HepG2 (cell line): ENCODE measurements at regions not wholly inside any gene's neighbourhood (a gene's known extent, or its start where the extent isn't known, plus 50 kb on each side); places are given as distances from the start of the nearest gene placed in this dataset.
A peak's percentile ranks its signal among the peaks of the same experiment; 100 is the strongest.

Experiments
- ATAC-seq: fragments of 200-7000 bp; cut with Tn5 transposase; 3 replicates; pipeline ENCODE4 v1.9.1; 2020; ENCODE audit warnings: mild to moderate bottlenecking, moderate library complexity
- BruUV-seq: library from RNA; stranded (reverse); fragments of 400-500 nt; replicated peaks from 2 replicates; lab custom pipeline; 2021; lab: Mats Ljungman, UMichigan
- CTCF ChIA-PET: fragments of 300-600 bp; formaldehyde crosslinking; extraction: SDS; loops from one replicate; lab custom pipeline; 2021; ENCODE audit warnings: low total read pairs, inconsistent platforms, low intra/inter-chr PET ratio; lab: Yijun Ruan, JAX
- POLR2A ChIA-PET: fragments of 350-600 bp; sonication (Branson Sonifier 250); formaldehyde crosslinking; loops from one replicate; lab custom pipeline; 2020; ENCODE audit warnings: antibody characterized with exemption, inconsistent platforms; lab: Yijun Ruan, JAX
- DNase-seq: peaks from one replicate; pipeline ENCODE4 v3.0.0-alpha.2; 2015; ENCODE audit warnings: low spot score
- FAIRE-seq: peaks from 3 replicates; lab custom pipeline; 2011; peaks lifted over from hg19 to GRCh38; lab: Jason Lieb, UNC
- H2AFZ ChIP-seq: one replicate; pipeline ENCODE4 v1.6.1; 2011; ENCODE audit warnings: low read length, inconsistent platforms
- H3K27ac ChIP-seq: fragments of 300-600 bp; 3 replicates; pipeline ENCODE4 v1.8.0; 2011; ENCODE audit warnings: mixed run types, mild to moderate bottlenecking, mixed read lengths, low read length, inconsistent platforms; ENCODE audit not compliant: insufficient read depth; ENCODE audit errors: extremely low read length
- H3K27me3 ChIP-seq, 2 experiments: fragments of 200-600 bp in 1 of 2; 2 replicates in 1 of 2; 3 replicates in 1 of 2; pipeline versions ENCODE4 v1.6.0 to v1.8.0; 2011; ENCODE audit warnings: low read length in 2 of 2, mild to moderate bottlenecking in 2 of 2, moderate library complexity in 2 of 2, inconsistent platforms in 1 of 2; ENCODE audit not compliant: insufficient read depth in 2 of 2, control insufficient read depth in 1 of 2
- H3K36me3 ChIP-seq, 2 experiments: fragments of 200-600 bp in 1 of 2; replicated peaks in 1 of 2; 2 replicates in 1 of 2; 3 replicates in 1 of 2; pipeline versions ENCODE4 v1.5.1 to v1.8.0; 2011; ENCODE audit warnings: low read length in 2 of 2, inconsistent platforms in 1 of 2; ENCODE audit not compliant: insufficient read depth in 2 of 2, control insufficient read depth in 1 of 2
- H3K4me1 ChIP-seq: 2 replicates; pipeline ENCODE4 v1.5.1; 2012; ENCODE audit warnings: low read length, inconsistent platforms; ENCODE audit not compliant: insufficient read depth
- H3K4me2 ChIP-seq: 2 replicates; pipeline ENCODE4 v1.6.0; 2011; ENCODE audit warnings: low read depth, low read length, inconsistent platforms
- H3K4me3 ChIP-seq, 3 experiments: fragments of 200-600 bp in 1 of 3; sonication (generic), shearing (Covaris generic) in 1 of 3; replicated peaks in 1 of 3; 2 replicates each; pipeline ENCODE4 v1.5.1; 2011 to 2016; ENCODE audit warnings: low read length in 3 of 3, inconsistent platforms in 2 of 3, low read depth in 2 of 3, mild to moderate bottlenecking in 2 of 3, control low read depth in 1 of 3, mixed read lengths in 1 of 3; ENCODE audit not compliant: insufficient read depth in 1 of 3
- H3K79me2 ChIP-seq: one replicate; pipeline ENCODE4 v1.6.1; 2011; ENCODE audit warnings: low read length, inconsistent platforms; ENCODE audit not compliant: insufficient read depth
- H3K9ac ChIP-seq: 2 replicates; pipeline ENCODE4 v1.6.0; 2011; ENCODE audit warnings: mild to moderate bottlenecking, low read depth, low read length, inconsistent platforms; ENCODE audit not compliant: insufficient read depth
- H3K9me3 ChIP-seq: 2 replicates; pipeline ENCODE4 v1.5.1; 2012; ENCODE audit warnings: mild to moderate bottlenecking, low read length
- H4K20me1 ChIP-seq: 2 replicates; pipeline ENCODE4 v1.6.0; 2011; ENCODE audit warnings: inconsistent platforms, mild to moderate bottlenecking, low read length, moderate library complexity; ENCODE audit not compliant: insufficient read depth
- BHLHE40 ChIP-seq: IDR thresholded peaks from 2 replicates; pipeline ENCODE4 v1.6.1; 2011; ENCODE audit warnings: low read length, improper control_type of control experiment
- CBX5 ChIP-seq: sonication (generic); formaldehyde crosslinking; IDR thresholded peaks from 2 replicates; pipeline ENCODE4 v1.4.0; 2020; ENCODE audit warnings: missing genetic modification reagents, borderline replicate concordance
- CEBPB ChIP-seq: IDR thresholded peaks from 2 replicates; pipeline ENCODE4 v1.6.1; 2011; ENCODE audit warnings: low read depth, low read length, improper control_type of control experiment, borderline replicate concordance
- CEBPG ChIP-seq: IDR thresholded peaks from 2 replicates; pipeline ENCODE4 v1.6.1; 2016
- RNF219 ChIP-seq: sonication (generic); formaldehyde crosslinking; IDR thresholded peaks from 2 replicates; pipeline ENCODE4 v1.5.0; 2020; ENCODE audit warnings: mild to moderate bottlenecking, missing genetic modification reagents
- SIN3A ChIP-seq: IDR thresholded peaks from 2 replicates; pipeline ENCODE4 v1.6.1; 2011; ENCODE audit warnings: low read depth, mild to moderate bottlenecking, control low read depth, low read length, borderline replicate concordance
- SMARCE1 ChIP-seq: fragments of 450-650 bp; IDR thresholded peaks from 2 replicates; pipeline ENCODE4 v1.6.1; 2017; ENCODE audit warnings: borderline replicate concordance
- SOX13 ChIP-seq, 3 experiments: fragments of 450-650 bp in 1 of 3; sonication (generic) in 1 of 3; formaldehyde crosslinking in 1 of 3; IDR thresholded peaks in 2 of 3; conservative IDR thresholded peaks in 1 of 3; 2 replicates each; pipeline versions ENCODE4 v1.5.0 to v1.6.1; 2016 to 2020; ENCODE audit warnings: antibody characterized with exemption in 1 of 3, mild to moderate bottlenecking in 1 of 3, missing compliant biosample characterization in 1 of 3, missing genetic modification reagents in 1 of 3, moderate library complexity in 1 of 3
- TBX3 ChIP-seq: fragments of 450-650 bp; IDR thresholded peaks from 2 replicates; pipeline ENCODE4 v1.6.1; 2017; ENCODE audit warnings: antibody characterized with exemption, mild to moderate bottlenecking, inconsistent platforms, borderline replicate concordance
- THAP8 ChIP-seq: sonication (generic); formaldehyde crosslinking; IDR thresholded peaks from 2 replicates; pipeline ENCODE4 v1.5.1; 2020; ENCODE audit warnings: missing genetic modification reagents, mild to moderate bottlenecking, borderline replicate concordance
- ZEB1 ChIP-seq: IDR thresholded peaks from 2 replicates; pipeline ENCODE4 v1.6.1; 2012; ENCODE audit warnings: mild to moderate bottlenecking, low read depth, inconsistent platforms; ENCODE audit not compliant: insufficient replicate concordance
- ZNF205 ChIP-seq: IDR thresholded peaks from 2 replicates; pipeline ENCODE4 v1.6.1; 2018; ENCODE audit warnings: missing biosample characterization, missing genetic modification reagents
- ZNF326 ChIP-seq: sonication (generic); formaldehyde crosslinking; IDR thresholded peaks from 2 replicates; pipeline ENCODE4 v1.4.0; 2020; ENCODE audit warnings: missing genetic modification reagents, borderline replicate concordance
- ZNF335 ChIP-seq: sonication (generic); formaldehyde crosslinking; IDR thresholded peaks from 2 replicates; pipeline ENCODE4 v1.4.0; 2020; ENCODE audit warnings: missing genetic modification reagents
- ZNF616 ChIP-seq: sonication (generic); formaldehyde crosslinking; IDR thresholded peaks from 2 replicates; pipeline ENCODE4 v1.5.0; 2020; ENCODE audit warnings: low read depth, mild to moderate bottlenecking, missing genetic modification reagents
- ZNF83 ChIP-seq: sonication (generic); formaldehyde crosslinking; IDR thresholded peaks from 2 replicates; pipeline ENCODE4 v1.4.0; 2020; ENCODE audit warnings: missing genetic modification reagents, mild to moderate bottlenecking, borderline replicate concordance
- WGBS: methylation state at CpG from one replicate; pipeline ENCODE4 v1.1.6; 2017; ENCODE audit warnings: low lambda C conversion rate; 5-methylcytosine and 5-hydroxymethylcytosine counted together
- in situ Hi-C: cut with HindIII; loops from 2 replicates; pipeline ENCODE4 v1.10.0; 2017; ENCODE audit warnings: low pct_unique_long_range_greater_than_20kb; ENCODE audit not compliant: extremely low pct_ligation_motif_present
- intact Hi-C: fragments of 100-400 bp; cut with micrococcal nuclease; formaldehyde crosslinking; loops from one replicate; pipeline ENCODE4 v1.10.0; 2022; ENCODE audit not compliant: unreplicated experiment

DNA sequence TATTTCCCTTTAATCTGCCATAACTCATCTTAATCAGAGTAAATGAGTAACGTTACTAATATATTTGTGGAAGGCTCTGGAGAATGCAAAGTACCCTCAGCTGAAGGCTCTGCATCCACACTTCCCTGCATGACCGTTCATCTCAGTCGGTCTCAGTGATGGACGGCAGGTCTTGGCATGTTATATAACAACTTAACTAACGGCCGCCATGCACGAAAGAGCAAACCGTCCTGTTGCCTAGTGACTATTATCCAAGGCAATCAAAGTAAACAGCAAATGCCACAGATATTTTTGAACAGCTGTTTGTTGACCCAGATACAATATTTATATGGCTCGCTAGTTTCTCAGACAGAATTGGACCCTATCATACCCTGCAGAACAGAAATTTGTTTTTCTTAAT lies 194.9 kb upstream of the SMLR1 start:
- Histone ChIP-seq H3K27ac (no peak overlapping the region), H3K9me3 (no peaks in the 10 kb centered on the region), H3K79me2 (no peaks in the 10 kb centered on the region), H3K4me3 (no peak overlapping the region), H4K20me1 (no peaks in the 10 kb centered on the region), H3K27me3 (no peaks in the 10 kb centered on the region; a peak in 1 of 5 replicates), H3K9ac (no peak overlapping the region), H2AFZ (no peak overlapping the region), H3K4me1 (0 out of 2 replicates have a peak, but pooled peaks cover 5% of the 10 kb centered on the region), H3K36me3 (no peaks in the 10 kb centered on the region), H3K4me2 (no peak overlapping the region)
- FAIRE-seq: no peak
- intact Hi-C loops: no loop called here
- ChIA-PET POLR2A (no interaction called here), CTCF (no interaction called here)
- BruUV-seq: no TSS peak
- DNase-seq: peak; percentile 7
- no peak for ATAC-seq
- in situ Hi-C loops: no loop called here
- WGBS: 7% methylated on average over 9 of the region's 9 CpGs
- TF ChIP-seq SOX13 (IDR thresholded peaks at IDR 0.05): no peak
- TF ChIP-seq SOX13 (CRISPR knock-in tag; conservative IDR thresholded peaks at IDR 0.05 in 1 of 2, IDR thresholded peaks at IDR 0.05 in 1 of 2): 0 out of 4 replicates have a peak, but pooled peaks of 1 of the 2 experiments have one; percentile 16
- no peak for TF ChIP-seq THAP8

DNA sequence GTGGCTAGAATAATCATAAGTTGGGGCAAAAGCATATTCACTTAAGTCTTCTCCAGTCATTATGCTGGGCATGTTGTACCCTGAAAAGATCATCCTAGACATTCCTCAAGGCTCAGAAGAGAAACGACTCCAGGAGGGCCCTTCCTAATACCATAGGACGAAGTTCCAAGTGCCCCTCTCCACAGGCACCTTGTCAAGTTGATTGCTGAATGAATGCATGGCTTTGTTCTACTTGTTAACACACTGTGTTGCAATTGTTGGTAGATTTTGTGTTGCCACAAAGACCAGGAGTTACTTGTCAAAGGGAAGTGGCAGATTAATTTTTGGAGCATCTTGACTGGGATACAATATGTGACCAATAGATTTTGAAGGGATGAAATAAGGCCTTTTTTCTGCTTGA lies 194.3 kb upstream of the SMLR1 start:
- no peak overlapping the region for H3K27ac ChIP-seq
- DNase-seq (no peak), ATAC-seq (no peak), FAIRE-seq (no peak)
- no peaks in the 10 kb centered on the region for H3K79me2 ChIP-seq
- H3K9ac ChIP-seq: no peak overlapping the region
- 0 out of 2 replicates have a peak, but pooled peaks have one; percentile 12 for TF ChIP-seq CEBPG
- no peak for TF ChIP-seq ZNF83
- TF ChIP-seq ZEB1: no peak
- no peak for TF ChIP-seq BHLHE40
- TF ChIP-seq RNF219 (CRISPR knock-in tag): no peak
- TF ChIP-seq CBX5 (CRISPR knock-in tag): no peak
- no peak for TF ChIP-seq SIN3A
- TF ChIP-seq TBX3: no peak
- TF ChIP-seq ZNF335 (CRISPR knock-in tag): no peak
- TF ChIP-seq ZNF326 (CRISPR knock-in tag): no peak
- 0 out of 2 replicates have a peak, but pooled peaks have one; percentile 48 for TF ChIP-seq CEBPB
- no peak for TF ChIP-seq ZNF205 (CRISPR knock-in tag)
- TF ChIP-seq ZNF616 (CRISPR knock-in tag): no peak
- no peak for TF ChIP-seq SMARCE1
- intact Hi-C loops: no loop called here
- H3K27me3 ChIP-seq: no peaks in the 10 kb centered on the region; a peak in 1 of 5 replicates
- no peak overlapping the region for H3K4me2 ChIP-seq
- H3K4me1 ChIP-seq: 0 out of 2 replicates have a peak, but pooled peaks cover 5% of the 10 kb centered on the region
- H4K20me1 ChIP-seq: no peaks in the 10 kb centered on the region
- H3K36me3 ChIP-seq: no peaks in the 10 kb centered on the region
- no peak overlapping the region for H3K4me3 ChIP-seq
- no TSS peak for BruUV-seq
- H2AFZ ChIP-seq: no peak overlapping the region
- ChIA-PET POLR2A (no interaction called here), CTCF (no interaction called here)
- H3K9me3 ChIP-seq: no peaks in the 10 kb centered on the region
- in situ Hi-C loops: no loop called here
- 5% methylated on average over 2 of the region's 2 CpGs for WGBS
